ENCODE measurements at regions not wholly inside any gene's neighbourhood (a gene's known extent, or its start where the extent isn't known, plus 50 kb on each side); places are given as distances from the start of the nearest gene placed in this dataset.

GRCh38 chr15:61697796-61698195 is 362.5 kb downstream of the VPS13C start:
- POLR2A ChIA-PET: no interaction called here
- H3K9me3 ChIP-seq: no peaks in the 10 kb centered on the region
- DNase-seq: no peak
- BruUV-seq (replicated peaks): no TSS peak
- H3K27me3 ChIP-seq (replicated peaks; ENCODE audit: control insufficient read depth, insufficient read depth, low read length): no peaks in the 10 kb centered on the region
- Mint-ChIP-seq H3K36me3 (ENCODE audit: insufficient read depth, unreplicated experiment) (no peaks in the 10 kb centered on the region), H3K27me3 (ENCODE audit: insufficient read depth, unreplicated experiment) (peaks cover 3% of the 10 kb centered on the region), H3K9me3 (ENCODE audit: unreplicated experiment) (no peaks in the 10 kb centered on the region), H3K4me1 (ENCODE audit: low read depth, unreplicated experiment) (no peaks in the 10 kb centered on the region), H3K27ac (ENCODE audit: unreplicated experiment) (no peak overlapping the region), H3K4me3 (ENCODE audit: unreplicated experiment) (no peak overlapping the region)
- TF ChIP-seq, protein P1, sequence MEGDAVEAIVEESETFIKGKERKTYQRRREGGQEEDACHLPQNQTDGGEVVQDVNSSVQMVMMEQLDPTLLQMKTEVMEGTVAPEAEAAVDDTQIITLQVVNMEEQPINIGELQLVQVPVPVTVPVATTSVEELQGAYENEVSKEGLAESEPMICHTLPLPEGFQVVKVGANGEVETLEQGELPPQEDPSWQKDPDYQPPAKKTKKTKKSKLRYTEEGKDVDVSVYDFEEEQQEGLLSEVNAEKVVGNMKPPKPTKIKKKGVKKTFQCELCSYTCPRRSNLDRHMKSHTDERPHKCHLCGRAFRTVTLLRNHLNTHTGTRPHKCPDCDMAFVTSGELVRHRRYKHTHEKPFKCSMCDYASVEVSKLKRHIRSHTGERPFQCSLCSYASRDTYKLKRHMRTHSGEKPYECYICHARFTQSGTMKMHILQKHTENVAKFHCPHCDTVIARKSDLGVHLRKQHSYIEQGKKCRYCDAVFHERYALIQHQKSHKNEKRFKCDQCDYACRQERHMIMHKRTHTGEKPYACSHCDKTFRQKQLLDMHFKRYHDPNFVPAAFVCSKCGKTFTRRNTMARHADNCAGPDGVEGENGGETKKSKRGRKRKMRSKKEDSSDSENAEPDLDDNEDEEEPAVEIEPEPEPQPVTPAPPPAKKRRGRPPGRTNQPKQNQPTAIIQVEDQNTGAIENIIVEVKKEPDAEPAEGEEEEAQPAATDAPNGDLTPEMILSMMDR (IDR thresholded peaks at IDR 0.05; ENCODE audit: insufficient read depth in 1 of 2, low read depth in 1 of 2, low read length in 1 of 2, severe bottlenecking in 1 of 2, unreplicated experiment in 1 of 2): no peak
- no peaks in the 10 kb centered on the region for H3K36me3 ChIP-seq (ENCODE audit: control insufficient read depth, insufficient read depth, low read length)
- intact Hi-C loops (cut with micrococcal nuclease; ENCODE audit: unreplicated experiment): no loop called here
- H3K4me3 ChIP-seq (ENCODE audit: low read depth, low read length): no peak overlapping the region
- CTCF ChIA-PET: no interaction called here
- H3K4me1 ChIP-seq: no peaks in the 10 kb centered on the region

- H3K4me3 Mint-ChIP-seq (ENCODE audit: unreplicated experiment): no peak overlapping the region
- ChIA-PET POLR2A (no interaction called here), CTCF (no interaction called here)
- TF ChIP-seq, protein P1 (IDR thresholded peaks at IDR 0.05; ENCODE audit: insufficient read depth in 1 of 2, low read depth in 1 of 2, low read length in 1 of 2, severe bottlenecking in 1 of 2, unreplicated experiment in 1 of 2): no peak
- intact Hi-C loops (cut with micrococcal nuclease; ENCODE audit: unreplicated experiment): no loop called here
- H3K4me1 Mint-ChIP-seq (ENCODE audit: low read depth, unreplicated experiment): no peaks in the 10 kb centered on the region
- no TSS peak for BruUV-seq (replicated peaks)
- H3K9me3 Mint-ChIP-seq (ENCODE audit: unreplicated experiment): no peaks in the 10 kb centered on the region
- H3K27me3 ChIP-seq (replicated peaks; ENCODE audit: control insufficient read depth, insufficient read depth, low read length): no peaks in the 10 kb centered on the region
- H3K36me3 Mint-ChIP-seq (ENCODE audit: insufficient read depth, unreplicated experiment): no peaks in the 10 kb centered on the region
- no peak overlapping the region for H3K27ac Mint-ChIP-seq (ENCODE audit: unreplicated experiment)
- DNase-seq: no peak
- no peaks in the 10 kb centered on the region for H3K9me3 ChIP-seq
- H3K4me3 ChIP-seq (ENCODE audit: low read depth, low read length): no peak overlapping the region
- H3K27me3 Mint-ChIP-seq (ENCODE audit: insufficient read depth, unreplicated experiment): peaks cover 4% of the 10 kb centered on the region
- no peaks in the 10 kb centered on the region for H3K36me3 ChIP-seq (ENCODE audit: control insufficient read depth, insufficient read depth, low read length)
- H3K4me1 ChIP-seq: no peaks in the 10 kb centered on the region
These were observed 371.2 kb downstream of the VPS13C start for GRCh38 chr15:61689067-61689466.

- intact Hi-C loops (cut with micrococcal nuclease; ENCODE audit: unreplicated experiment): no loop called here
- TF ChIP-seq, protein P1 (IDR thresholded peaks at IDR 0.05; ENCODE audit: insufficient read depth in 1 of 2, low read depth in 1 of 2, low read length in 1 of 2, severe bottlenecking in 1 of 2, unreplicated experiment in 1 of 2): no peak
- Mint-ChIP-seq H3K27ac (ENCODE audit: unreplicated experiment) (no peak overlapping the region), H3K4me1 (ENCODE audit: low read depth, unreplicated experiment) (peaks cover 6% of the 10 kb centered on the region), H3K36me3 (ENCODE audit: insufficient read depth, unreplicated experiment) (no peaks in the 10 kb centered on the region), H3K9me3 (ENCODE audit: unreplicated experiment) (no peaks in the 10 kb centered on the region), H3K27me3 (ENCODE audit: insufficient read depth, unreplicated experiment) (peaks cover 4% of the 10 kb centered on the region), H3K4me3 (ENCODE audit: unreplicated experiment) (no peak overlapping the region)
- no peaks in the 10 kb centered on the region for H3K27me3 ChIP-seq (replicated peaks; ENCODE audit: control insufficient read depth, insufficient read depth, low read length)
- no peaks in the 10 kb centered on the region for H3K9me3 ChIP-seq
- no peak overlapping the region for H3K4me3 ChIP-seq (ENCODE audit: low read depth, low read length)
- POLR2A ChIA-PET: no interaction called here
- BruUV-seq (replicated peaks): no TSS peak
- CTCF ChIA-PET: no interaction called here
- DNase-seq: no peak
- no peaks in the 10 kb centered on the region for H3K36me3 ChIP-seq (ENCODE audit: control insufficient read depth, insufficient read depth, low read length)
- H3K4me1 ChIP-seq: no peaks in the 10 kb centered on the region
These were observed 372.6 kb downstream of the VPS13C start for GRCh38 chr15:61687651-61688050.

Data from Caco-2 (cell line).